ENCODE measurements at regions not wholly inside any gene's neighbourhood (a gene's known extent, or its start where the extent isn't known, plus 50 kb on each side); places are given as distances from the start of the nearest gene placed in this dataset.
A peak's percentile ranks its signal among the peaks of the same experiment; 100 is the strongest.

GRCh38 chr13:80716610-80717081, 375.7 kb upstream of the SPRY2 start:
- H3K9me3 ChIP-seq (ENCODE audit: control insufficient read depth in 4 of 4, low read length in 3 of 4) = no peaks in the 10 kb centered on the region
- no peaks in the 10 kb centered on the region for H3K27me3 ChIP-seq (ENCODE audit: control insufficient read depth in 4 of 4, insufficient read depth in 4 of 4, low read length in 3 of 4)
- DNase-seq (ENCODE audit: low spot score) = no peak
- TF ChIP-seq EGR1 (IDR thresholded peaks at IDR 0.05; ENCODE audit: low read depth in 2 of 2) (no peak), NR2F2 (IDR thresholded peaks at IDR 0.05) (peak; percentile 22)
- H3K9ac ChIP-seq (ENCODE audit: low read depth in 1 of 2, low read length in 2 of 2) = no peak overlapping the region
- peaks cover 0 to 1% (median 0%) of the 10 kb centered on the region in 4 donors for H3K4me1 ChIP-seq (ENCODE audit: control insufficient read depth in 4 of 4, insufficient read depth in 4 of 4, low read length in 3 of 4)
- H3K27ac ChIP-seq (ENCODE audit: low read depth in 1 of 2, low read length in 2 of 2) = no peak overlapping the region
- H3K4me3 ChIP-seq (ENCODE audit: low read depth in 1 of 3, low read length in 3 of 3) = no peak overlapping the region
- no peaks in the 10 kb centered on the region for H3K36me3 ChIP-seq (ENCODE audit: control insufficient read depth in 4 of 4, insufficient read depth in 3 of 4, low read depth in 1 of 4, low read length in 3 of 4)
- 46% methylated on average over 5 of the region's 5 CpGs for WGBS

GRCh38 chr13:80712026-80712425, 371.1 kb upstream of the SPRY2 start:
- Histone ChIP-seq H3K27ac (ENCODE audit: low read depth in 1 of 2, low read length in 2 of 2) (no peak overlapping the region), H3K9me3 (ENCODE audit: control insufficient read depth in 4 of 4, low read length in 3 of 4) (peaks cover 0 to 4% (median 0%) of the 10 kb centered on the region in 4 donors), H3K4me3 (ENCODE audit: low read depth in 1 of 3, low read length in 3 of 3) (no peak overlapping the region), H3K4me1 (ENCODE audit: control insufficient read depth in 4 of 4, insufficient read depth in 4 of 4, low read length in 3 of 4) (peaks cover 0 to 1% (median 0%) of the 10 kb centered on the region in 4 donors), H3K27me3 (ENCODE audit: control insufficient read depth in 4 of 4, insufficient read depth in 4 of 4, low read length in 3 of 4) (no peaks in the 10 kb centered on the region), H3K9ac (ENCODE audit: low read depth in 1 of 2, low read length in 2 of 2) (no peak overlapping the region), H3K36me3 (ENCODE audit: control insufficient read depth in 4 of 4, insufficient read depth in 3 of 4, low read depth in 1 of 4, low read length in 3 of 4) (no peaks in the 10 kb centered on the region)
- TF ChIP-seq ATF3 (IDR thresholded peaks at IDR 0.05) = no peak
- TF ChIP-seq FOXA1 (IDR thresholded peaks at IDR 0.05) = no peak
- TF ChIP-seq CTCF (IDR thresholded peaks at IDR 0.05; ENCODE audit: low read depth, low read length, missing input control) = no peak
- TF ChIP-seq TAF1 (conservative IDR thresholded peaks at IDR 0.05) = no peak
- no peak for TF ChIP-seq REST (IDR thresholded peaks at IDR 0.05)
- no peak for TF ChIP-seq GABPA (IDR thresholded peaks at IDR 0.05 in 1 of 2, conservative IDR thresholded peaks at IDR 0.05 in 1 of 2)
- no peak for TF ChIP-seq NR2F2 (IDR thresholded peaks at IDR 0.05)
- TF ChIP-seq SP1 (IDR thresholded peaks at IDR 0.05) = no peak
- no peak for TF ChIP-seq ZBTB33 (IDR thresholded peaks at IDR 0.05)
- no peak for TF ChIP-seq RXRA (IDR thresholded peaks at IDR 0.05)
- no peak for TF ChIP-seq EGR1 (IDR thresholded peaks at IDR 0.05; ENCODE audit: low read depth in 2 of 2)
- TF ChIP-seq HNF4A (conservative IDR thresholded peaks at IDR 0.05) = no peak
- DNase-seq (ENCODE audit: low spot score) = no peak
- WGBS = 86% methylated on average over 2 of the region's 2 CpGs
